Suppressor macrophage (primary cell): ENCODE measurements at regions not wholly inside any gene's neighbourhood (a gene's known extent, or its start where the extent isn't known, plus 50 kb on each side); places are given as distances from the start of the nearest gene placed in this dataset.

Experiments used
- DNase-seq, 4 experiments: peaks; one replicate each; pipeline ENCODE4 v3.0.0-alpha.2; 2020 to 2022

- DNase-seq: no peak
Measured at GRCh38 chr3:63047068-63047467, 171.9 kb upstream of the CADPS start.

GRCh38 chr3:63048367-63049326, 173.4 kb upstream of the CADPS start:
- DNase-seq: no peak

- no peak for DNase-seq
Measured at GRCh38 chr3:63050548-63051177, 175.4 kb upstream of the CADPS start.

- DNase-seq: no peak
Measured at GRCh38 chr3:63051920-63052319, 176.7 kb upstream of the CADPS start.

GRCh38 chr3:63056932-63057331, 181.7 kb upstream of the CADPS start:
- no peak for DNase-seq

- DNase-seq: no peak
Measured at GRCh38 chr3:63060412-63060811, 185.2 kb upstream of the CADPS start.

GRCh38 chr3:63061449-63061848, 186.2 kb upstream of the CADPS start:
- DNase-seq: no peak

- DNase-seq: no peak
Measured at GRCh38 chr3:63064209-63064755, 189.1 kb upstream of the CADPS start.

- peak; percentile 4 to 33 (median 6) for DNase-seq
Measured at GRCh38 chr3:63067999-63068645, 192.9 kb upstream of the CADPS start.

- DNase-seq: no peak
Measured at GRCh38 chr3:63069806-63070475, 194.7 kb upstream of the CADPS start.

- DNase-seq: no peak
Measured at GRCh38 chr3:63070476-63070810, 195.2 kb upstream of the CADPS start.

- no peak for DNase-seq
Measured at GRCh38 chr3:63076357-63076756, 201.1 kb upstream of the CADPS start.

GRCh38 chr3:63086190-63086589, 191.9 kb upstream of the SYNPR start:
- DNase-seq: no peak

- no peak for DNase-seq
Measured at GRCh38 chr3:63089007-63089750, 188.9 kb upstream of the SYNPR start.

- no peak for DNase-seq
Measured at GRCh38 chr3:63089751-63090132, 188.4 kb upstream of the SYNPR start.

GRCh38 chr3:63090656-63091055, 187.5 kb upstream of the SYNPR start:
- no peak for DNase-seq

GRCh38 chr3:63092515-63092914, 185.6 kb upstream of the SYNPR start:
- no peak for DNase-seq

GRCh38 chr3:63094642-63095408, 183.3 kb upstream of the SYNPR start:
- no peak for DNase-seq

GRCh38 chr3:63096248-63097058, 181.7 kb upstream of the SYNPR start:
- no peak for DNase-seq

GRCh38 chr3:63097396-63097795, 180.7 kb upstream of the SYNPR start:
- DNase-seq: no peak
